K562 (cell line): ENCODE measurements at regions not wholly inside any gene's neighbourhood (a gene's known extent, or its start where the extent isn't known, plus 50 kb on each side); places are given as distances from the start of the nearest gene placed in this dataset.

Experiments used
- ATAC-seq: fragments of 200-7000 bp; cut with Tn5 transposase; 3 replicates; pipeline ENCODE4 v1.9.1; 2020; ENCODE audit warnings: moderate library complexity
- BruUV-seq: library from RNA; stranded (reverse); fragments of 400-500 nt; replicated peaks from 2 replicates; lab custom pipeline; 2021; lab: Mats Ljungman, UMichigan
- CTCF ChIA-PET: fragments of 300-600 bp; formaldehyde crosslinking; extraction: SDS; loops from one replicate; lab custom pipeline; 2021; ENCODE audit warnings: low intra/inter-chr PET ratio; lab: Yijun Ruan, JAX
- POLR2A ChIA-PET: fragments of 300-600, 350-650 bp; sonication (Branson Sonifier 250); formaldehyde crosslinking; extraction: SDS; loops from one replicate; lab custom pipeline; 2021; ENCODE audit warnings: antibody characterized with exemption, inconsistent platforms; lab: Yijun Ruan, JAX
- DNase-seq, 4 experiments: peaks; one replicate each; pipeline versions ENCODE4 v3.0.0 to v3.0.0-alpha.2; 2011 to 2018; ENCODE audit warnings: low spot score in 3 of 4, mixed read lengths in 3 of 4; ENCODE audit errors: extremely low read depth in 1 of 4
- FAIRE-seq: peaks from 2 replicates; lab custom pipeline; 2011; peaks lifted over from hg19 to GRCh38; lab: Jason Lieb, UNC
- H2AFZ ChIP-seq: 2 replicates; pipeline ENCODE4 v1.6.0; 2011; ENCODE audit warnings: low read depth, low read length, control low read depth, inconsistent platforms
- H3K27ac ChIP-seq: fragments of 200-600 bp; 3 replicates; pipeline ENCODE4 v1.8.0; 2011; ENCODE audit warnings: low read depth, mild to moderate bottlenecking, control low read depth, inconsistent platforms, low read length, moderate library complexity, mixed read lengths; ENCODE audit errors: extremely low read depth
- H3K27me3 ChIP-seq, 2 experiments: fragments of 300-600 bp in 1 of 2; 2 replicates in 1 of 2; 3 replicates in 1 of 2; pipeline versions ENCODE4 v1.6.0 to v1.8.0; 2011; ENCODE audit warnings: inconsistent platforms in 2 of 2, low read length in 2 of 2, mild to moderate bottlenecking in 1 of 2, mixed read lengths in 1 of 2, moderate library complexity in 1 of 2; ENCODE audit not compliant: control insufficient read depth in 2 of 2, insufficient read depth in 2 of 2
- H3K36me3 ChIP-seq: fragments of 300-600 bp; 3 replicates; pipeline ENCODE4 v1.8.0; 2011; ENCODE audit warnings: mild to moderate bottlenecking, low read length, inconsistent platforms; ENCODE audit not compliant: control insufficient read depth, insufficient read depth
- H3K4me1 ChIP-seq, 2 experiments: fragments of 200-600 bp in 1 of 2; replicated peaks in 1 of 2; 2 replicates in 1 of 2; 3 replicates in 1 of 2; pipeline versions ENCODE4 v1.5.1 to v1.8.0; 2011; ENCODE audit warnings: inconsistent platforms in 2 of 2, low read length in 2 of 2, mild to moderate bottlenecking in 1 of 2, mixed read lengths in 1 of 2, moderate library complexity in 1 of 2; ENCODE audit not compliant: control insufficient read depth in 2 of 2, insufficient read depth in 2 of 2
- H3K4me2 ChIP-seq: 2 replicates; pipeline ENCODE4 v1.6.1; 2011; ENCODE audit warnings: low read length, control low read depth, inconsistent platforms, mixed read lengths; ENCODE audit not compliant: insufficient read depth
- H3K4me3 ChIP-seq: fragments of 200-600 bp; sonication (generic), shearing (Covaris generic); 2 replicates; pipeline ENCODE4 v1.5.1; 2016; ENCODE audit warnings: control low read depth, inconsistent platforms
- H3K79me2 ChIP-seq: fragments of 200-600 bp; 3 replicates; pipeline ENCODE4 v1.8.0; 2011; ENCODE audit warnings: low read length, inconsistent platforms; ENCODE audit not compliant: control insufficient read depth, insufficient read depth
- H3K9ac ChIP-seq, 2 experiments: 2 replicates each; pipeline versions ENCODE4 v1.6.0 to v1.6.1; 2011; ENCODE audit warnings: low read depth in 2 of 2, low read length in 2 of 2, control low read depth in 1 of 2, inconsistent platforms in 1 of 2, mild to moderate bottlenecking in 1 of 2, mixed read lengths in 1 of 2; ENCODE audit not compliant: insufficient read depth in 1 of 2
- H3K9me1 ChIP-seq: one replicate; pipeline ENCODE4 v1.6.0; 2011; ENCODE audit warnings: inconsistent platforms, mild to moderate bottlenecking, low read length, moderate library complexity; ENCODE audit not compliant: control insufficient read depth, insufficient read depth
- H3K9me3 ChIP-seq: replicated peaks from 2 replicates; pipeline ENCODE4 v1.5.1; 2011; ENCODE audit warnings: low read depth, low read length, inconsistent platforms; ENCODE audit not compliant: control insufficient read depth, insufficient read depth
- H4K20me1 ChIP-seq: replicated peaks from 2 replicates; pipeline ENCODE4 v1.6.1; 2011; ENCODE audit warnings: low read length, inconsistent platforms, mixed read lengths; ENCODE audit not compliant: control insufficient read depth, insufficient read depth
- C11orf30 ChIP-seq: fragments of 450-650 bp; IDR thresholded peaks from 2 replicates; pipeline ENCODE4 v1.6.1; 2016; ENCODE audit warnings: low read depth, mild to moderate bottlenecking
- CBX1 ChIP-seq: sonication (generic); IDR thresholded peaks from 2 replicates; pipeline ENCODE4 v1.6.1; 2016; ENCODE audit warnings: antibody characterized with exemption, low read depth, mild to moderate bottlenecking
- HOXB6 ChIP-seq: fragments of 250-450 bp; sonication (Bioruptor Pico); IDR thresholded peaks from 2 replicates; pipeline ENCODE4 v1.5.1; 2022; ENCODE audit warnings: mild to moderate bottlenecking, borderline replicate concordance
- MAFF ChIP-seq: IDR thresholded peaks from 2 replicates; pipeline ENCODE4 v1.6.1; 2012; ENCODE audit warnings: low read length, improper control_type of control experiment
- MAFG ChIP-seq: fragments of 450-650 bp; conservative IDR thresholded peaks from 2 replicates; pipeline ENCODE4 v1.6.1; 2016; ENCODE audit warnings: missing genetic modification characterization, missing compliant biosample characterization
- NCOA4 ChIP-seq: fragments of 450-650 bp; IDR thresholded peaks from 2 replicates; pipeline ENCODE4 v1.6.1; 2018; ENCODE audit warnings: mild to moderate bottlenecking; ENCODE audit not compliant: partially characterized antibody
- NFE2 ChIP-seq: IDR thresholded peaks from 2 replicates; pipeline ENCODE4 v1.6.1; 2014; ENCODE audit warnings: antibody characterized with exemption, low read depth
- NFE2L1 ChIP-seq: fragments of 450-650 bp; IDR thresholded peaks from 2 replicates; pipeline ENCODE4 v1.6.1; 2016; ENCODE audit warnings: missing genetic modification characterization, low read depth, mild to moderate bottlenecking, missing compliant biosample characterization, moderate library complexity, borderline replicate concordance
- RBBP5 ChIP-seq: fragments of 200-600 bp; sonication (generic); IDR thresholded peaks from 2 replicates; pipeline ENCODE4 v1.6.1; 2012; ENCODE audit warnings: borderline replicate concordance, mild to moderate bottlenecking, low read length, control low read depth, inconsistent platforms; ENCODE audit not compliant: insufficient read depth, poor library complexity, severe bottlenecking
- TAF7 ChIP-seq: fragments of 450-650 bp; IDR thresholded peaks from 2 replicates; pipeline ENCODE4 v1.6.1; 2016; ENCODE audit warnings: missing genetic modification characterization, missing compliant biosample characterization
- TBP ChIP-seq: optimal IDR thresholded peaks from 2 replicates; pipeline ENCODE3; 2011; ENCODE audit warnings: low read depth, low read length, improper control_type of control experiment
- ZKSCAN3 ChIP-seq: fragments of 250-450 bp; sonication (Bioruptor Pico); IDR thresholded peaks from 2 replicates; pipeline ENCODE4 v1.4.0; 2020
- ZNF175 ChIP-seq: fragments of 200-800 bp; sonication (Bioruptor generic); IDR thresholded peaks from 2 replicates; pipeline ENCODE4 v1.6.1; 2016; ENCODE audit warnings: low read depth, mild to moderate bottlenecking, missing genetic modification characterization, missing compliant biosample characterization
- ZNF316 ChIP-seq: fragments of 450-650 bp; IDR thresholded peaks from 2 replicates; pipeline ENCODE4 v1.6.1; 2016
- WGBS: fragments of 100-300 bp; shearing (Covaris generic); methylation state at CpG from one replicate; pipeline ENCODE4 v1.1.6; 2016; ENCODE audit warnings: low coverage, mixed read lengths; ENCODE audit not compliant: insufficient coverage; ENCODE audit errors: missing lambda C conversion rate; 5-methylcytosine and 5-hydroxymethylcytosine counted together
- in situ Hi-C: fragments of 300-500 bp; cut with MboI; formaldehyde crosslinking; loops from 4 replicates; pipeline ENCODE4 v1.15.0; 2018; ENCODE audit warnings: inconsistent platforms, mixed read lengths
- intact Hi-C: fragments of 100-400 bp; cut with micrococcal nuclease; formaldehyde crosslinking; loops from 2 replicates; pipeline ENCODE4 v1.14.2; 2022
- TF ChIP-seq, protein P1 (sequence below): sonication (generic); formaldehyde crosslinking; IDR thresholded peaks from 2 replicates; pipeline ENCODE4 v1.8.0; 2022; ENCODE audit warnings: missing genetic modification reagents, mild to moderate bottlenecking, moderate library complexity, borderline replicate concordance
- TF ChIP-seq, protein P2 (sequence below): fragments of 250-450 bp; sonication (Bioruptor Pico); IDR thresholded peaks from 2 replicates; pipeline ENCODE4 v1.4.0; 2020; ENCODE audit warnings: mild to moderate bottlenecking, moderate library complexity

DNA sequence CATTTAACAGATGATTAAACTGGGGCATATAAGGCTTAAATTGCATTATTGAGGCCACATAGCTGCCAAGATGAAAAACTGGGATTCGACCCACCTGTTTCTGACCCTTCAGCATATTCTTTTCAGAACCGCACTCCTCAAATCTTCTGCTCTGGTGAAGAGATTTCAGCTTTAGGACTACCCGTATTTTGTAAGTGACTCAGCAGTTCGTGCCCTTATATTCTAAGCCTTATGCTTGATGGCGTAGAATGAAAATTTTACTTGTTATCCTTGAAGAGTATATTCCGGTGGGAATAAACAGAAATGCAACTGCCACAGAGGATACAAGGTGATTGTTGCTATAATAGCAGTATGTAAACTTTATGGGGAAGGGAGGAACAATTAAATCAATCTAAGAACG, 657.1 kb downstream of the DOK5 start:
- Histone ChIP-seq H4K20me1 (no peaks in the 10 kb centered on the region), H3K9me3 (no peaks in the 10 kb centered on the region), H3K9me1 (no peaks in the 10 kb centered on the region), H3K4me1 (no peaks in the 10 kb centered on the region), H3K27ac (no peak overlapping the region), H3K4me3 (no peak overlapping the region), H2AFZ (peak overlapping the region; percentile 10; the same call in 1 of the 2 replicates), H3K9ac (no peak overlapping the region), H3K36me3 (no peaks in the 10 kb centered on the region), H3K79me2 (no peaks in the 10 kb centered on the region), H3K27me3 (no peaks in the 10 kb centered on the region), H3K4me2 (no peak overlapping the region)
- no peak for FAIRE-seq
- TF ChIP-seq, protein P1, sequence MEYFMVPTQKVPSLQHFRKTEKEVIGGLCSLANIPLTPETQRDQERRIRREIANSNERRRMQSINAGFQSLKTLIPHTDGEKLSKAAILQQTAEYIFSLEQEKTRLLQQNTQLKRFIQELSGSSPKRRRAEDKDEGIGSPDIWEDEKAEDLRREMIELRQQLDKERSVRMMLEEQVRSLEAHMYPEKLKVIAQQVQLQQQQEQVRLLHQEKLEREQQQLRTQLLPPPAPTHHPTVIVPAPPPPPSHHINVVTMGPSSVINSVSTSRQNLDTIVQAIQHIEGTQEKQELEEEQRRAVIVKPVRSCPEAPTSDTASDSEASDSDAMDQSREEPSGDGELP (CRISPR knock-in tag) = no peak
- no peak for TF ChIP-seq TBP
- TF ChIP-seq NFE2 = peak; percentile 81
- peak; percentile 42 for TF ChIP-seq MAFF
- no peak for TF ChIP-seq ZNF175 (CRISPR knock-in tag)
- TF ChIP-seq MAFG (tag) = peak; percentile 65
- no peak for TF ChIP-seq ZKSCAN3 (CRISPR knock-in tag)
- peak; percentile 53 for TF ChIP-seq C11orf30
- TF ChIP-seq, protein P2, sequence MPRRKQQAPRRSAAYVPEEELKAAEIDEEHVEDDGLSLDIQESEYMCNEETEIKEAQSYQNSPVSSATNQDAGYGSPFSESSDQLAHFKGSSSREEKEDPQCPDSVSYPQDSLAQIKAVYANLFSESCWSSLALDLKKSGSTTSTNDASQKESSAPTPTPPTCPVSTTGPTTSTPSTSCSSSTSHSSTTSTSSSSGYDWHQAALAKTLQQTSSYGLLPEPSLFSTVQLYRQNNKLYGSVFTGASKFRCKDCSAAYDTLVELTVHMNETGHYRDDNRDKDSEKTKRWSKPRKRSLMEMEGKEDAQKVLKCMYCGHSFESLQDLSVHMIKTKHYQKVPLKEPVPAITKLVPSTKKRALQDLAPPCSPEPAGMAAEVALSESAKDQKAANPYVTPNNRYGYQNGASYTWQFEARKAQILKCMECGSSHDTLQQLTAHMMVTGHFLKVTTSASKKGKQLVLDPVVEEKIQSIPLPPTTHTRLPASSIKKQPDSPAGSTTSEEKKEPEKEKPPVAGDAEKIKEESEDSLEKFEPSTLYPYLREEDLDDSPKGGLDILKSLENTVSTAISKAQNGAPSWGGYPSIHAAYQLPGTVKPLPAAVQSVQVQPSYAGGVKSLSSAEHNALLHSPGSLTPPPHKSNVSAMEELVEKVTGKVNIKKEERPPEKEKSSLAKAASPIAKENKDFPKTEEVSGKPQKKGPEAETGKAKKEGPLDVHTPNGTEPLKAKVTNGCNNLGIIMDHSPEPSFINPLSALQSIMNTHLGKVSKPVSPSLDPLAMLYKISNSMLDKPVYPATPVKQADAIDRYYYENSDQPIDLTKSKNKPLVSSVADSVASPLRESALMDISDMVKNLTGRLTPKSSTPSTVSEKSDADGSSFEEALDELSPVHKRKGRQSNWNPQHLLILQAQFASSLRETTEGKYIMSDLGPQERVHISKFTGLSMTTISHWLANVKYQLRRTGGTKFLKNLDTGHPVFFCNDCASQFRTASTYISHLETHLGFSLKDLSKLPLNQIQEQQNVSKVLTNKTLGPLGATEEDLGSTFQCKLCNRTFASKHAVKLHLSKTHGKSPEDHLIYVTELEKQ (CRISPR knock-in tag) = no peak
- TF ChIP-seq RBBP5 = no peak
- no peak for TF ChIP-seq NCOA4
- peak; percentile 25; the same call in 1 of the 2 replicates for TF ChIP-seq NFE2L1 (tag)
- peak; percentile 56 for TF ChIP-seq ZNF316
- TF ChIP-seq CBX1 = no peak
- TF ChIP-seq TAF7 (tag) = no peak
- no peak for TF ChIP-seq HOXB6 (CRISPR knock-in tag)
- no TSS peak for BruUV-seq
- 14% methylated on average over 7 of the region's 7 CpGs for WGBS
- DNase-seq = no peak
- ChIA-PET POLR2A (interaction anchor here (1.1 kb wide), 1 partner anchor 15 kb away, joined by 3 read pairs; no protein-coding TSS in a partner anchor), CTCF (no interaction called here)
- peak; percentile 64 for ATAC-seq
- intact Hi-C loops (no loop called here), in situ Hi-C loops (no loop called here)
